ENCODE measurements at regions not wholly inside any gene's neighbourhood (a gene's known extent, or its start where the extent isn't known, plus 50 kb on each side); places are given as distances from the start of the nearest gene placed in this dataset.
"Not testable (repeated sequence)": the region's sequence is repeated elsewhere in the genome, so short reads cannot be mapped to it uniquely, and the experiment has no call there.

GRCh38 chr6:134410541-134410940 is 92.6 kb upstream of the SGK1 start (continued):
- no peak for TF ChIP-seq HOXB5 (CRISPR knock-in tag; IDR thresholded peaks at IDR 0.05)
- TF ChIP-seq PBX3 (IDR thresholded peaks at IDR 0.05): no peak
- no peak for TF ChIP-seq NFE2L2 (conservative IDR thresholded peaks at IDR 0.05; ENCODE audit: low read length)
- TF ChIP-seq MAZ (IDR thresholded peaks at IDR 0.05; ENCODE audit: borderline replicate concordance, low read depth, low read length): no peak
- TF ChIP-seq HDAC2 (IDR thresholded peaks at IDR 0.05): no peak
- TF ChIP-seq E2F6 (IDR thresholded peaks at IDR 0.05; ENCODE audit: borderline replicate concordance, low read depth): no peak

- WGBS (ENCODE audit: missing lambda C conversion rate): 91% methylated on average over 2 of the region's 2 CpGs
- no peak for FAIRE-seq
- ChIA-PET POLR2A (no interaction called here), CTCF (no interaction called here)
- Histone ChIP-seq H3K4me3 (no peak overlapping the region), H3K9me3 (no peaks in the 10 kb centered on the region), H3K27ac (no peak overlapping the region), H3K4me1 (no peaks in the 10 kb centered on the region), H3K4me2 (no peak overlapping the region)
- no peak for TF ChIP-seq PHF8 (IDR thresholded peaks at IDR 0.05; ENCODE audit: borderline replicate concordance, low read depth)
- TF ChIP-seq EHMT2 (IDR thresholded peaks at IDR 0.05; ENCODE audit: low read depth): no peak
- no peak for TF ChIP-seq CEBPB (IDR thresholded peaks at IDR 0.05)
- TF ChIP-seq SREBF2 (IDR thresholded peaks at IDR 0.05): no peak
- no peak for TF ChIP-seq FOSL2 (IDR thresholded peaks at IDR 0.05)
- TF ChIP-seq FOSL2 (CRISPR knock-in tag; IDR thresholded peaks at IDR 0.05): no peak
- TF ChIP-seq ZSCAN20 (CRISPR knock-in tag; IDR thresholded peaks at IDR 0.05): no peak
- DNase-seq (ENCODE audit: low read depth in 1 of 2, low spot score in 1 of 2): no peak
- ATAC-seq: no peak
Measured at GRCh38 chr6:134407791-134408190, 89.9 kb upstream of the SGK1 start.

GRCh38 chr6:134406311-134406710 is 88.4 kb upstream of the SGK1 start:
- Histone ChIP-seq H3K4me1 (no peaks in the 10 kb centered on the region), H3K9me3 (no peaks in the 10 kb centered on the region), H3K27ac (no peak overlapping the region), H3K4me2 (no peak overlapping the region), H3K4me3 (no peak overlapping the region)
- TF ChIP-seq JUNB (IDR thresholded peaks at IDR 0.05) (no peak), FOSB (CRISPR knock-in tag; IDR thresholded peaks at IDR 0.05) (no peak), CHD4 (IDR thresholded peaks at IDR 0.05; ENCODE audit: borderline replicate concordance) (no peak), PHF8 (IDR thresholded peaks at IDR 0.05; ENCODE audit: borderline replicate concordance, low read depth) (no peak), ZSCAN20 (CRISPR knock-in tag; IDR thresholded peaks at IDR 0.05) (no peak), FOSL2 (IDR thresholded peaks at IDR 0.05) (no peak), FOSL2 (CRISPR knock-in tag; IDR thresholded peaks at IDR 0.05) (no peak), GATA3 (IDR thresholded peaks at IDR 0.05; ENCODE audit: borderline replicate concordance) (no peak), NR3C1 (IDR thresholded peaks at IDR 0.05) (no peak), RNF2 (IDR thresholded peaks at IDR 0.05; ENCODE audit: borderline replicate concordance, low read depth) (no peak), EHMT2 (IDR thresholded peaks at IDR 0.05; ENCODE audit: low read depth) (no peak), MAX (IDR thresholded peaks at IDR 0.05) (no peak), FOXS1 (CRISPR knock-in tag; IDR thresholded peaks at IDR 0.05) (no peak), JUN (IDR thresholded peaks at IDR 0.05) (no peak)
- CTCF ChIA-PET: no interaction called here
- no peak for FAIRE-seq
- 72% methylated on average over 7 of the region's 7 CpGs for WGBS (ENCODE audit: missing lambda C conversion rate)
- no peak for ATAC-seq
- DNase-seq (ENCODE audit: low read depth in 1 of 2, low spot score in 1 of 2): no peak
- POLR2A ChIA-PET: no interaction called here

GRCh38 chr6:134405386-134406087 is 87.6 kb upstream of the SGK1 start:
- Histone ChIP-seq H3K4me2 (no peak overlapping the region), H3K4me3 (no peak overlapping the region), H3K9me3 (no peaks in the 10 kb centered on the region), H3K27ac (no peak overlapping the region), H3K4me1 (no peaks in the 10 kb centered on the region)
- ATAC-seq: no peak
- no peak for TF ChIP-seq ESRRA (IDR thresholded peaks at IDR 0.05; ENCODE audit: borderline replicate concordance, low read length)
- no peak for TF ChIP-seq GATA3 (IDR thresholded peaks at IDR 0.05; ENCODE audit: borderline replicate concordance)
- TF ChIP-seq SMC3 (IDR thresholded peaks at IDR 0.05): no peak
- FAIRE-seq: no peak
- 83% methylated on average over 6 of the region's 6 CpGs for WGBS (ENCODE audit: missing lambda C conversion rate)
- POLR2A ChIA-PET: no interaction called here
- DNase-seq (ENCODE audit: low read depth in 1 of 2, low spot score in 1 of 2): no peak
- CTCF ChIA-PET: no interaction called here

- CTCF ChIA-PET; FAIRE-seq; H3K9me3 ChIP-seq; H3K27ac ChIP-seq; DNase-seq (ENCODE audit: low read depth in 1 of 2, low spot score in 1 of 2); H3K4me3 ChIP-seq; H3K4me1 ChIP-seq; ATAC-seq; H3K4me2 ChIP-seq: not testable (repeated sequence)
- WGBS (ENCODE audit: missing lambda C conversion rate): 81% methylated on average over 10 of the region's 10 CpGs
- POLR2A ChIA-PET: interaction anchor here (0.6 kb wide), 1 partner anchor 230 kb away, joined by 3 read pairs; no protein-coding TSS in a partner anchor
Measured at GRCh38 chr6:134403312-134403711, 85.4 kb upstream of the SGK1 start.
